ENCODE measurements at regions not wholly inside any gene's neighbourhood (a gene's known extent, or its start where the extent isn't known, plus 50 kb on each side); places are given as distances from the start of the nearest gene placed in this dataset.

DNA sequence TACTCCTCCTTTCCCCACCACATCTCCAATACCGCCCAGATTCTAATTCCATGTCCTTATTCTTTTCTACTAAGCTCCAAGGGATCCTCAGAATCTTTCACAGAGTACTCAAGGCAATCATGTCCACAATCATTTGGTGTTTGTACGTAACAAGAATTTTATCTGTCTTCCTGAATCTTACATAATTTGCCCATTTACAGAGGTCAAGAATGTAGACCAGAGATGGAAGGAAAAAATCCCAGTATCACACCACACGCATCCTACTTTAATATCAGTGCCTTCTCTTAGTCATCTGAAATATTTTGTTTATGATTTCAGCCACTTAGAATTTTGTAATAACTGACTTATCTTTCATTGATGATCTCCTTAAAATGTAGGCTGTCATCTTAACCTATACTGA, 366.0 kb upstream of the LRRC7 start:
- TF ChIP-seq, protein P1, sequence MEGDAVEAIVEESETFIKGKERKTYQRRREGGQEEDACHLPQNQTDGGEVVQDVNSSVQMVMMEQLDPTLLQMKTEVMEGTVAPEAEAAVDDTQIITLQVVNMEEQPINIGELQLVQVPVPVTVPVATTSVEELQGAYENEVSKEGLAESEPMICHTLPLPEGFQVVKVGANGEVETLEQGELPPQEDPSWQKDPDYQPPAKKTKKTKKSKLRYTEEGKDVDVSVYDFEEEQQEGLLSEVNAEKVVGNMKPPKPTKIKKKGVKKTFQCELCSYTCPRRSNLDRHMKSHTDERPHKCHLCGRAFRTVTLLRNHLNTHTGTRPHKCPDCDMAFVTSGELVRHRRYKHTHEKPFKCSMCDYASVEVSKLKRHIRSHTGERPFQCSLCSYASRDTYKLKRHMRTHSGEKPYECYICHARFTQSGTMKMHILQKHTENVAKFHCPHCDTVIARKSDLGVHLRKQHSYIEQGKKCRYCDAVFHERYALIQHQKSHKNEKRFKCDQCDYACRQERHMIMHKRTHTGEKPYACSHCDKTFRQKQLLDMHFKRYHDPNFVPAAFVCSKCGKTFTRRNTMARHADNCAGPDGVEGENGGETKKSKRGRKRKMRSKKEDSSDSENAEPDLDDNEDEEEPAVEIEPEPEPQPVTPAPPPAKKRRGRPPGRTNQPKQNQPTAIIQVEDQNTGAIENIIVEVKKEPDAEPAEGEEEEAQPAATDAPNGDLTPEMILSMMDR (IDR thresholded peaks at IDR 0.05): no peak
- no peak for TF ChIP-seq POLR2A (IDR thresholded peaks at IDR 0.05)
